ENCODE measurements at regions not wholly inside any gene's neighbourhood (a gene's known extent, or its start where the extent isn't known, plus 50 kb on each side); places are given as distances from the start of the nearest gene placed in this dataset.

GRCh38 chr4:126216611-126217010, 901.9 kb downstream of the FAT4 start:
- Histone ChIP-seq H3K4me3 (no peak overlapping the region), H3K4me2 (ENCODE audit: control insufficient read depth, insufficient read depth) (no peak overlapping the region), H3K79me2 (ENCODE audit: control insufficient read depth, insufficient read depth, low read length) (no peaks in the 10 kb centered on the region), H3K27me3 (replicated peaks in 1 of 2; ENCODE audit: control insufficient read depth in 2 of 2, insufficient read depth in 2 of 2, low read length in 1 of 2) (no peaks in the 10 kb centered on the region), H3K9me3 (replicated peaks; ENCODE audit: control insufficient read depth, insufficient read depth, low read length) (no peaks in the 10 kb centered on the region), H2AFZ (ENCODE audit: control insufficient read depth, low read depth, low read length) (no peak overlapping the region), H4K20me1 (ENCODE audit: control insufficient read depth, insufficient read depth) (no peaks in the 10 kb centered on the region), H3K4me1 (ENCODE audit: control insufficient read depth, insufficient read depth, low read length) (no peaks in the 10 kb centered on the region), H3K27ac (ENCODE audit: control insufficient read depth, insufficient read depth) (no peak overlapping the region), H3K9ac (ENCODE audit: control insufficient read depth, insufficient read depth, low read length) (no peak overlapping the region), H3K36me3 (ENCODE audit: control insufficient read depth in 2 of 2, insufficient read depth in 2 of 2, low read length in 1 of 2) (no peaks in the 10 kb centered on the region)
- in situ Hi-C loops (cut with MboI) (no loop called here), intact Hi-C loops (cut with micrococcal nuclease; ENCODE audit: unreplicated experiment) (no loop called here)
- ChIA-PET CTCF (interaction anchor here (1.0 kb wide), 1 partner anchor 10 kb away, joined by 3 read pairs; no protein-coding TSS in a partner anchor), POLR2A (no interaction called here), SMC1A (ENCODE audit: uncharacterized antibody, unreplicated experiment) (interaction anchor here (0.6 to 1.0 kb wide), 2 partner anchors 10 to 25 kb away, joined by 3 read pairs; no protein-coding TSS in a partner anchor), RAD21 (ENCODE audit: unreplicated experiment) (no interaction called here)
- BruUV-seq (replicated peaks) = no TSS peak
- no peak for DNase-seq (ENCODE audit: low read depth, low spot score)
- no peak for FAIRE-seq
- ATAC-seq = no peak
- TF ChIP-seq ZNF24 (IDR thresholded peaks at IDR 0.05) (no peak), FOXM1 (IDR thresholded peaks at IDR 0.05; ENCODE audit: low read depth, low read length) (no peak)

GRCh38 chr4:126221282-126221681, 906.5 kb downstream of the FAT4 start:
- in situ Hi-C loops (cut with MboI) = no loop called here
- Histone ChIP-seq H3K9me3 (replicated peaks; ENCODE audit: control insufficient read depth, insufficient read depth, low read length) (no peaks in the 10 kb centered on the region), H4K20me1 (ENCODE audit: control insufficient read depth, insufficient read depth) (no peaks in the 10 kb centered on the region), H3K4me3 (no peak overlapping the region), H3K36me3 (ENCODE audit: control insufficient read depth in 2 of 2, insufficient read depth in 2 of 2, low read length in 1 of 2) (no peaks in the 10 kb centered on the region), H3K9ac (ENCODE audit: control insufficient read depth, insufficient read depth, low read length) (no peak overlapping the region), H2AFZ (ENCODE audit: control insufficient read depth, low read depth, low read length) (no peak overlapping the region), H3K27me3 (replicated peaks in 1 of 2; ENCODE audit: control insufficient read depth in 2 of 2, insufficient read depth in 2 of 2, low read length in 1 of 2) (no peaks in the 10 kb centered on the region), H3K4me2 (ENCODE audit: control insufficient read depth, insufficient read depth) (no peak overlapping the region), H3K27ac (ENCODE audit: control insufficient read depth, insufficient read depth) (no peak overlapping the region), H3K4me1 (ENCODE audit: control insufficient read depth, insufficient read depth, low read length) (no peaks in the 10 kb centered on the region), H3K79me2 (ENCODE audit: control insufficient read depth, insufficient read depth, low read length) (no peaks in the 10 kb centered on the region)
- ATAC-seq (no peak), FAIRE-seq (no peak), DNase-seq (ENCODE audit: low read depth, low spot score) (no peak)
- SMC1A ChIA-PET (ENCODE audit: uncharacterized antibody, unreplicated experiment) = no interaction called here
- no peak for TF ChIP-seq TCF3 (IDR thresholded peaks at IDR 0.05; ENCODE audit: borderline replicate concordance, insufficient read depth, low read depth, low read length)
- no peak for TF ChIP-seq IKZF2 (IDR thresholded peaks at IDR 0.05)
- no peak for TF ChIP-seq CREB1 (IDR thresholded peaks at IDR 0.05; ENCODE audit: low read depth)
- no peak for TF ChIP-seq DPF2 (IDR thresholded peaks at IDR 0.05)
- no peak for TF ChIP-seq HSF1 (IDR thresholded peaks at IDR 0.05; ENCODE audit: low read depth, low read length)
- TF ChIP-seq CBX5 (IDR thresholded peaks at IDR 0.05; ENCODE audit: low read depth) = no peak
- TF ChIP-seq ZBTB33 (IDR thresholded peaks at IDR 0.05) = no peak
- TF ChIP-seq YBX1 (IDR thresholded peaks at IDR 0.05) = no peak
- no peak for TF ChIP-seq POU2F2 (IDR thresholded peaks at IDR 0.05; ENCODE audit: borderline replicate concordance, low read depth, low read length)
- TF ChIP-seq CBX3 (IDR thresholded peaks at IDR 0.05; ENCODE audit: borderline replicate concordance, low read depth) = no peak
- no peak for TF ChIP-seq WRNIP1 (IDR thresholded peaks at IDR 0.05; ENCODE audit: borderline replicate concordance, low read depth, low read length)
- RAD21 ChIA-PET (ENCODE audit: unreplicated experiment) = no interaction called here
- CTCF ChIA-PET = no interaction called here
- 14% methylated on average over 3 of the region's 3 CpGs for WGBS (ENCODE audit: insufficient coverage, insufficient replicate concordance, low lambda C conversion rate, missing lambda C conversion rate)
- no TSS peak for BruUV-seq (replicated peaks)
- intact Hi-C loops (cut with micrococcal nuclease; ENCODE audit: unreplicated experiment) = loop anchor here (5.0 kb wide), 1 partner anchor 1181 kb away; no protein-coding TSS in a partner anchor
- POLR2A ChIA-PET = no interaction called here
